Kidney (tissue), 13 donors: ENCODE measurements at regions not wholly inside any gene's neighbourhood (a gene's known extent, or its start where the extent isn't known, plus 50 kb on each side); places are given as distances from the start of the nearest gene placed in this dataset.
"Not testable (repeated sequence)": the region's sequence is repeated elsewhere in the genome, so short reads cannot be mapped to it uniquely, and the experiment has no call there.

Source experiments
- DNase-seq, 5 donors: peaks; one replicate each; pipeline ENCODE4 v3.0.0-alpha.2; 2013 to 2020
- FAIRE-seq: peaks from 2 replicates; lab custom pipeline; 2012; peaks lifted over from hg19 to GRCh38; lab: Jason Lieb, UNC
- H3K27ac ChIP-seq, 2 donors: one replicate each; pipeline ENCODE4 v1.7.0; 2013; ENCODE audit warnings: low read depth in 2 of 2, low read length in 2 of 2, inconsistent platforms in 1 of 2
- H3K27me3 ChIP-seq: one replicate; pipeline ENCODE4 v1.7.1; 2013; ENCODE audit warnings: low read length, inconsistent platforms; ENCODE audit not compliant: control insufficient read depth, insufficient read depth
- H3K36me3 ChIP-seq, 3 donors: one replicate each; pipeline versions ENCODE4 v1.7.0 to v1.7.1; 2013; ENCODE audit warnings: low read length in 3 of 3, control low read depth in 1 of 3, inconsistent platforms in 1 of 3; ENCODE audit not compliant: insufficient read depth in 3 of 3, control insufficient read depth in 2 of 3
- H3K4me1 ChIP-seq, 3 donors: one replicate each; pipeline versions ENCODE4 v1.7.0 to v1.7.1; 2013; ENCODE audit warnings: low read length in 3 of 3, inconsistent platforms in 1 of 3, low read depth in 1 of 3; ENCODE audit not compliant: control insufficient read depth in 2 of 3, insufficient read depth in 2 of 3
- H3K4me3 ChIP-seq, 3 donors: one replicate each; pipeline versions ENCODE4 v1.7.0 to v1.8.1; 2013; ENCODE audit warnings: low read length in 3 of 3, control low read depth in 1 of 3, inconsistent platforms in 1 of 3
- H3K9ac ChIP-seq, 3 donors: one replicate each; pipeline versions ENCODE4 v1.7.0 to v1.7.1; 2013; ENCODE audit warnings: low read length in 3 of 3, control low read depth in 1 of 3, inconsistent platforms in 1 of 3
- H3K9me3 ChIP-seq, 3 donors: one replicate each; pipeline versions ENCODE4 v1.7.0 to v1.7.1; 2013; ENCODE audit warnings: low read length in 3 of 3, control low read depth in 1 of 3, inconsistent platforms in 1 of 3; ENCODE audit not compliant: control insufficient read depth in 2 of 3, insufficient read depth in 1 of 3
- intact Hi-C: fragments of 100-400 bp; cut with DNase I; formaldehyde crosslinking; loops from one replicate; pipeline ENCODE4 v1.11.1; 2022
- TF ChIP-seq, protein P1 (sequence below): IDR thresholded peaks from 3 replicates; pipeline ENCODE4 v1.5.1; 2012; ENCODE audit warnings: mild to moderate bottlenecking, moderate library complexity, borderline replicate concordance; ENCODE audit not compliant: insufficient read depth; ENCODE audit errors: extremely low read depth
- donor health status: control.
- donor health status: control.
- donor health status: control.
- donor health status: control.
- donor health status: control.
- donor health status: DM: yes; HTN: yes; CAD: no.
- donor health status: Normal renal cell carcinoma (clear cell type).

- H3K9me3 ChIP-seq, H3K27me3 ChIP-seq, intact Hi-C loops, DNase-seq, H3K36me3 ChIP-seq, H3K9ac ChIP-seq, FAIRE-seq, H3K4me1 ChIP-seq, H3K4me3 ChIP-seq, H3K27ac ChIP-seq: not testable (repeated sequence)
Observed at GRCh38 chr2:113386780-113387433, 50.6 kb upstream of the ZNG1B start.

- H3K4me1 ChIP-seq, H3K4me3 ChIP-seq, DNase-seq, intact Hi-C loops, H3K36me3 ChIP-seq, H3K9ac ChIP-seq, H3K27me3 ChIP-seq, FAIRE-seq, H3K9me3 ChIP-seq, H3K27ac ChIP-seq: not testable (repeated sequence)
Observed at GRCh38 chr2:113379621-113380020, 57.9 kb upstream of the ZNG1B start.

DNA sequence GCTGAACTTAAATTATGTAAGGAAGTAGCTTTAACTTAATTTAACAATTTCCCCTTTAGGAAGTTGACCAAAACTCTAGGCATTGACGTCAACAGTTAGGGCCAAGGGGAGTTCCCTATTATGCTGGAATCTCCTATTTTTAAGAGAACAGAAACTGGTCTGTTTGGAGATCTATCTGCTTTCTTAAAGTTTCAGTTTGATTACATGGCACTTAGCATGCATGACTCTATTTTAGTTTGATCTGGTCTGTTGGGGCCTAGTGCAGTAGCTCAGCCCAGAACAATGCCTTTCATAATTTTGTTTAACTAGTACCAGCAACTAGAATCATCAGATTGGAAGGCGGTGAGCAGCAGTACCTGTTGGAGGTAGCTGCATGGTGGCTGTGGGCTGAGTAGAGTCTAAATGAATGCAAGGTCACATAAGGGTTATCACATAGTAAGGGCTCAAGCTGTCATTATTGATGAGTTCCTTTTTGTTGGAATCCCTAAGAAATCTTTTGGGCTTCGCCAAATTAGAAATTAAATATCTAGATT is 60.5 kb upstream of the ZNG1B start:
- FAIRE-seq (no peak), DNase-seq (no peak)
- no peak overlapping the region for H3K4me3 ChIP-seq
- no peak overlapping the region for H3K27ac ChIP-seq
- intact Hi-C loops: no loop called here
- TF ChIP-seq, protein P1, sequence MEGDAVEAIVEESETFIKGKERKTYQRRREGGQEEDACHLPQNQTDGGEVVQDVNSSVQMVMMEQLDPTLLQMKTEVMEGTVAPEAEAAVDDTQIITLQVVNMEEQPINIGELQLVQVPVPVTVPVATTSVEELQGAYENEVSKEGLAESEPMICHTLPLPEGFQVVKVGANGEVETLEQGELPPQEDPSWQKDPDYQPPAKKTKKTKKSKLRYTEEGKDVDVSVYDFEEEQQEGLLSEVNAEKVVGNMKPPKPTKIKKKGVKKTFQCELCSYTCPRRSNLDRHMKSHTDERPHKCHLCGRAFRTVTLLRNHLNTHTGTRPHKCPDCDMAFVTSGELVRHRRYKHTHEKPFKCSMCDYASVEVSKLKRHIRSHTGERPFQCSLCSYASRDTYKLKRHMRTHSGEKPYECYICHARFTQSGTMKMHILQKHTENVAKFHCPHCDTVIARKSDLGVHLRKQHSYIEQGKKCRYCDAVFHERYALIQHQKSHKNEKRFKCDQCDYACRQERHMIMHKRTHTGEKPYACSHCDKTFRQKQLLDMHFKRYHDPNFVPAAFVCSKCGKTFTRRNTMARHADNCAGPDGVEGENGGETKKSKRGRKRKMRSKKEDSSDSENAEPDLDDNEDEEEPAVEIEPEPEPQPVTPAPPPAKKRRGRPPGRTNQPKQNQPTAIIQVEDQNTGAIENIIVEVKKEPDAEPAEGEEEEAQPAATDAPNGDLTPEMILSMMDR: no peak
- no peak overlapping the region for H3K9ac ChIP-seq
- H3K4me1 ChIP-seq: no peaks in the 10 kb centered on the region
- H3K36me3 ChIP-seq: no peaks in the 10 kb centered on the region
- H3K9me3 ChIP-seq: no peaks in the 10 kb centered on the region
- H3K27me3 ChIP-seq: no peaks in the 10 kb centered on the region

GRCh38 chr2:113376253-113376912 is 61.1 kb upstream of the ZNG1B start:
- TF ChIP-seq, protein P1: no peak
- intact Hi-C loops: no loop called here

DNA sequence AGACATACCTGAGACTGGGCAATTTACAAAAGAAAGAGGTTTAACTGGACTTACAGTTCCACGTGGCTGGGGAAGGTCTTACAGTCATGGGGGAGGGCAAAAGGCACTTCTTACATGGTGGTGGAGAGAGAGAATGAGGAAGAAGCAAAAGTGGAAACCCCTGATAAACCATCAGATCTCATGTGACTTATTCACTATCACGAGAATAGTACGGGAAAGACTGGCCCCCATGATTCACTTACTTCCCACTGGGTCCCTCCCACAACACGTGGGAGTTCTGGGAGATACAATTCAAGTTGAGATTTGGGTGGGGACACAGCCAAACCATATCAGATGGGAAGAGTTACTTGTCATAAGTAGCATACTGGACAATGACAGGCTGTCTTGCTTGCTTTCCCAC is 62.6 kb upstream of the ZNG1B start:
- DNase-seq, H3K27ac ChIP-seq, FAIRE-seq, H3K4me1 ChIP-seq, H3K27me3 ChIP-seq, H3K4me3 ChIP-seq, H3K9me3 ChIP-seq, H3K9ac ChIP-seq, H3K36me3 ChIP-seq: not testable (repeated sequence)
- intact Hi-C loops: loop anchor here (5.0 kb wide), 1 partner anchor 243 kb away; no protein-coding TSS in a partner anchor

More at GRCh38 chr2:113376253-113376912, 61.1 kb upstream of the ZNG1B start:
- Histone ChIP-seq H3K27ac (peak overlapping the region in 1 of 2 donors; percentile 9), H3K36me3 (no peaks in the 10 kb centered on the region), H3K4me1 (no peaks in the 10 kb centered on the region), H3K9me3 (no peaks in the 10 kb centered on the region), H3K27me3 (no peaks in the 10 kb centered on the region), H3K9ac (no peak overlapping the region), H3K4me3 (no peak overlapping the region)
- FAIRE-seq (no peak), DNase-seq (no peak)

DNA sequence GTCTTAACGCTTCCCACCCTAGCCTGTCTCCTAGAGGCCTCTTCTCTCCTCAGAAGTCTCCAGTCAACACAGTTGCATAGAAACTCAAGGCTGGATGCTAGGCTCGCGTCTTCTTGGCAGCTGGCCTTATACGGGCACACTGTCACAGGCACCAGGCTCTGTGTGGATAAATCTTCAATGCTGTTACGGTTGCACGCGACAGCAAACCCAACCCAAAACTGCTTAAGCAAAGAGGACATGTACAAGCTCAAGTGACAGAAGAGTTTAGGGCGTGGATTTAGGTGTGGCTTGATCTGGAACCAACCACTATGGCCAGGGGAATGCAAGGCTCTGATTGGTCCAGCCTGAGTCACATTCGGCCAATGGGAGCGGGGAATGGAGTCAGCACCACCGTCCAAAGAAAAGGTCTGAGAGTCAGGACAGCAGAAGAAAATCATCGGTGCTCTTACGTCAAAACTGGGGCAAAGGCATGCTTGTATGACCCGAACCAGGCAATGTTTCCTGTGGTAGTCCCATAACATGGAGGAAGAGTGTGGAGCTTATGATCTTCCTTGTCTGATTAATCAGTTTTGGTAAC is 65.1 kb upstream of the ZNG1B start:
- DNase-seq, H3K36me3 ChIP-seq, H3K9me3 ChIP-seq, H3K27me3 ChIP-seq, FAIRE-seq, H3K4me1 ChIP-seq, H3K9ac ChIP-seq, H3K4me3 ChIP-seq, H3K27ac ChIP-seq: not testable (repeated sequence)
- intact Hi-C loops: loop anchor here (5.0 kb wide), 1 partner anchor 240 kb away; no protein-coding TSS in a partner anchor
